Non-pigmented ciliary epithelial cell (primary cell): ENCODE measurements at regions not wholly inside any gene's neighbourhood (a gene's known extent, or its start where the extent isn't known, plus 50 kb on each side); places are given as distances from the start of the nearest gene placed in this dataset.

Source experiments
- DNase-seq: peaks from one replicate; pipeline ENCODE4 v3.0.0-alpha.2; 2010; ENCODE audit warnings: low read depth

- DNase-seq: no peak
Measured at GRCh38 chr7:24341691-24342413, 57.9 kb downstream of the NPY start.

- DNase-seq: no peak
Measured at GRCh38 chr7:24343614-24344013, 59.6 kb downstream of the NPY start.

- no peak for DNase-seq
Measured at GRCh38 chr7:24346129-24346528, 62.1 kb downstream of the NPY start.

GRCh38 chr7:24346716-24347115, 62.7 kb downstream of the NPY start:
- no peak for DNase-seq

GRCh38 chr7:24349339-24349738, 65.3 kb downstream of the NPY start:
- DNase-seq: no peak

GRCh38 chr7:24354456-24354855, 70.5 kb downstream of the NPY start:
- no peak for DNase-seq

GRCh38 chr7:24356718-24357386, 72.9 kb downstream of the NPY start:
- DNase-seq: no peak

- DNase-seq: no peak
Measured at GRCh38 chr7:24361001-24361400, 77.0 kb downstream of the NPY start.

GRCh38 chr7:24365606-24366005, 81.6 kb downstream of the NPY start:
- no peak for DNase-seq

GRCh38 chr7:24366876-24367275, 82.9 kb downstream of the NPY start:
- no peak for DNase-seq

GRCh38 chr7:24368161-24368560, 84.2 kb downstream of the NPY start:
- no peak for DNase-seq

GRCh38 chr7:24370541-24370940, 86.6 kb downstream of the NPY start:
- no peak for DNase-seq

- DNase-seq: no peak
Measured at GRCh38 chr7:24372961-24373955, 89.3 kb downstream of the NPY start.

GRCh38 chr7:24378871-24379616, 95.1 kb downstream of the NPY start:
- peak; percentile 55 for DNase-seq

- DNase-seq: no peak
Measured at GRCh38 chr7:24381894-24382505, 98.0 kb downstream of the NPY start.

GRCh38 chr7:24383055-24383454, 99.1 kb downstream of the NPY start:
- DNase-seq: no peak

GRCh38 chr7:24384362-24385030, 100.5 kb downstream of the NPY start:
- DNase-seq: no peak

- DNase-seq: no peak
Measured at GRCh38 chr7:24388212-24388611, 104.2 kb downstream of the NPY start.

- no peak for DNase-seq
Measured at GRCh38 chr7:24390376-24391157, 106.6 kb downstream of the NPY start.

- no peak for DNase-seq
Measured at GRCh38 chr7:24392774-24393173, 108.8 kb downstream of the NPY start.
